ENCODE measurements at regions not wholly inside any gene's neighbourhood (a gene's known extent, or its start where the extent isn't known, plus 50 kb on each side); places are given as distances from the start of the nearest gene placed in this dataset.

- Mint-ChIP-seq H3K4me3 (no peak overlapping the region), H3K9me3 (peaks cover 12% of the 10 kb centered on the region), H3K4me1 (peaks cover 30% of the 10 kb centered on the region), H3K27ac (peak overlapping the region; percentile 77), H3K36me3 (no peaks in the 10 kb centered on the region; the same call in 1 of the 2 replicates), H3K27me3 (ENCODE audit: low read depth) (no peaks in the 10 kb centered on the region; the same call in 1 of the 2 replicates)
- ChIA-PET POLR2A (no interaction called here), CTCF (no interaction called here)
- DNase-seq (ENCODE audit: low spot score) (no peak), ATAC-seq (peak; percentile 58; the same call in 1 of the 2 replicates)
- no peak for TF ChIP-seq MYBL2 (CRISPR knock-in tag; IDR thresholded peaks at IDR 0.05)
- TF ChIP-seq ELF4 (CRISPR knock-in tag; IDR thresholded peaks at IDR 0.05; ENCODE audit: low read depth) = no peak
- TF ChIP-seq ZBTB21 (CRISPR knock-in tag; IDR thresholded peaks at IDR 0.05; ENCODE audit: borderline replicate concordance) = no peak
- no peak for TF ChIP-seq NFATC4 (CRISPR knock-in tag; IDR thresholded peaks at IDR 0.05)
- no peak for TF ChIP-seq ZBTB43 (CRISPR knock-in tag; IDR thresholded peaks at IDR 0.05)
- TF ChIP-seq MLX (CRISPR knock-in tag; IDR thresholded peaks at IDR 0.05) = no peak
- no peak for TF ChIP-seq TCF7 (CRISPR knock-in tag; IDR thresholded peaks at IDR 0.05; ENCODE audit: low read depth)
- TF ChIP-seq NFYB (CRISPR knock-in tag; conservative IDR thresholded peaks at IDR 0.05; ENCODE audit: low read depth) = no peak
- no peak for TF ChIP-seq NR2C2 (CRISPR knock-in tag; IDR thresholded peaks at IDR 0.05)
- no peak for TF ChIP-seq RORB (CRISPR knock-in tag; IDR thresholded peaks at IDR 0.05)
- no peak for TF ChIP-seq ZNF219 (CRISPR knock-in tag; IDR thresholded peaks at IDR 0.05; ENCODE audit: borderline replicate concordance)
- TF ChIP-seq SOX15 (CRISPR knock-in tag; IDR thresholded peaks at IDR 0.05) = no peak
- TF ChIP-seq ZNF416 (CRISPR knock-in tag; IDR thresholded peaks at IDR 0.05) = no peak
- no peak for TF ChIP-seq ETV6 (CRISPR knock-in tag; IDR thresholded peaks at IDR 0.05)
- no peak for TF ChIP-seq NFE2L1 (CRISPR knock-in tag; IDR thresholded peaks at IDR 0.05)
- TF ChIP-seq IRF2 (CRISPR knock-in tag; IDR thresholded peaks at IDR 0.05; ENCODE audit: borderline replicate concordance, low read depth) = no peak
- TF ChIP-seq AFF4 (CRISPR knock-in tag; IDR thresholded peaks at IDR 0.05; ENCODE audit: borderline replicate concordance) = no peak
- TF ChIP-seq ZNF138 (CRISPR knock-in tag; conservative IDR thresholded peaks at IDR 0.05) = no peak
- TF ChIP-seq FOXP4 (CRISPR knock-in tag; IDR thresholded peaks at IDR 0.05) = no peak
These were observed 444.4 kb downstream of the HDGFL1 start for GRCh38 chr6:23013776-23014175.

GRCh38 chr6:23016696-23017095 is 447.3 kb downstream of the HDGFL1 start:
- ATAC-seq (no peak), DNase-seq (ENCODE audit: low spot score) (no peak)
- Mint-ChIP-seq H3K27ac (no peak overlapping the region), H3K36me3 (no peaks in the 10 kb centered on the region), H3K4me1 (peaks cover 30% of the 10 kb centered on the region), H3K4me3 (no peak overlapping the region), H3K27me3 (ENCODE audit: low read depth) (no peaks in the 10 kb centered on the region; the same call in 1 of the 2 replicates), H3K9me3 (no peaks in the 10 kb centered on the region)
- POLR2A ChIA-PET = no interaction called here
- CTCF ChIA-PET = no interaction called here
- TF ChIP-seq ZBTB43 (CRISPR knock-in tag; IDR thresholded peaks at IDR 0.05) (no peak), ESRRA (CRISPR knock-in tag; IDR thresholded peaks at IDR 0.05; ENCODE audit: borderline replicate concordance) (no peak), KAT7 (CRISPR knock-in tag; IDR thresholded peaks at IDR 0.05; ENCODE audit: borderline replicate concordance) (no peak), ATF3 (CRISPR knock-in tag; conservative IDR thresholded peaks at IDR 0.05) (no peak), TEAD4 (CRISPR knock-in tag; IDR thresholded peaks at IDR 0.05) (no peak), JUN (CRISPR knock-in tag; IDR thresholded peaks at IDR 0.05) (no peak), PRDM15 (CRISPR knock-in tag; IDR thresholded peaks at IDR 0.05) (no peak), RORB (CRISPR knock-in tag; IDR thresholded peaks at IDR 0.05) (no peak)
